ENCODE measurements at regions not wholly inside any gene's neighbourhood (a gene's known extent, or its start where the extent isn't known, plus 50 kb on each side); places are given as distances from the start of the nearest gene placed in this dataset.

DNA sequence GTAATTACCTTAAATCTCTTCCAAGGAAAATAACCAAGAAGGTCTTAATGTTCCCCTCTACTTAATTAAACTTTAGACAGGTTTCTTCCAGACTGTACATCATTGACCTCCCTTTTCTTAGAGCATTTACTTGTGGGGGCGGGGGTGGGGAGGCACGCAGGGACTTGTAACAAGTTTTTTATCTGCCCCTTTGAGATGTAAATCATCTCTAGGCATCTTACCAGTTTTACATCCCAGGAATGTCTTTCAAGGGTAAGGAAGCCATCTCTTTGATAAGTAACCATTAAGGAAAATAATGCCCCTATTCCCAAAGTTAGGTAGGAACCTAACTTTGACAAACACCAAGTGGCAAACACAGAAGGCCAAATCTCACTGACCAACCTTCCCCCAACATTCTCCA is 528.6 kb downstream of the SUCLA2 start:
- no peak overlapping the region for H3K4me3 ChIP-seq (replicated peaks in 1 of 3; ENCODE audit: insufficient read depth in 1 of 3, low read depth in 2 of 3, low read length in 3 of 3)
- no peaks in the 10 kb centered on the region for H3K36me3 ChIP-seq (replicated peaks in 1 of 2; ENCODE audit: control insufficient read depth in 1 of 2, insufficient read depth in 2 of 2, low read length in 2 of 2)
- no peak for DNase-seq (ENCODE audit: low spot score)
- intact Hi-C loops (cut with micrococcal nuclease; ENCODE audit: unreplicated experiment) (no loop called here), in situ Hi-C loops (cut with HindIII; ENCODE audit: extremely low pct_ligation_motif_present, low pct_unique_long_range_greater_than_20kb) (no loop called here)
- H2AFZ ChIP-seq (ENCODE audit: low read length) = no peak overlapping the region
- no TSS peak for BruUV-seq (replicated peaks)
- no peaks in the 10 kb centered on the region for H4K20me1 ChIP-seq (ENCODE audit: insufficient read depth, low read length)
- H3K4me2 ChIP-seq (ENCODE audit: low read depth, low read length) = no peak overlapping the region
- no peak for FAIRE-seq
- no peaks in the 10 kb centered on the region for H3K27me3 ChIP-seq (ENCODE audit: control insufficient read depth in 1 of 2, insufficient read depth in 2 of 2, low read length in 2 of 2)
- no peak for ATAC-seq
- no peak overlapping the region for H3K9ac ChIP-seq (ENCODE audit: insufficient read depth, low read depth, low read length)
- no peak overlapping the region for H3K27ac ChIP-seq (ENCODE audit: extremely low read length, insufficient read depth, low read length)
- ChIA-PET CTCF (ENCODE audit: low intra/inter-chr PET ratio, low total read pairs) (no interaction called here), POLR2A (no interaction called here)
- no peaks in the 10 kb centered on the region for H3K9me3 ChIP-seq (ENCODE audit: low read length)
- TF ChIP-seq ZKSCAN5 (CRISPR knock-in tag; IDR thresholded peaks at IDR 0.05) (no peak), SSRP1 (CRISPR knock-in tag; IDR thresholded peaks at IDR 0.05) (no peak), ZFP37 (CRISPR knock-in tag; IDR thresholded peaks at IDR 0.05; ENCODE audit: borderline replicate concordance) (no peak), ZNF382 (CRISPR knock-in tag; IDR thresholded peaks at IDR 0.05; ENCODE audit: borderline replicate concordance) (no peak), MIER3 (CRISPR knock-in tag; IDR thresholded peaks at IDR 0.05; ENCODE audit: borderline replicate concordance) (no peak), ZNF616 (CRISPR knock-in tag; IDR thresholded peaks at IDR 0.05; ENCODE audit: low read depth) (no peak), RNF2 (conservative IDR thresholded peaks at IDR 0.05; ENCODE audit: low read depth) (no peak), ETV6 (CRISPR knock-in tag; conservative IDR thresholded peaks at IDR 0.05) (no peak), NR2F6 (IDR thresholded peaks at IDR 0.05) (no peak), NR2F6 (CRISPR knock-in tag; IDR thresholded peaks at IDR 0.05) (no peak), TP53 (CRISPR knock-in tag; conservative IDR thresholded peaks at IDR 0.05) (no peak)
- TF ChIP-seq, protein P1, sequence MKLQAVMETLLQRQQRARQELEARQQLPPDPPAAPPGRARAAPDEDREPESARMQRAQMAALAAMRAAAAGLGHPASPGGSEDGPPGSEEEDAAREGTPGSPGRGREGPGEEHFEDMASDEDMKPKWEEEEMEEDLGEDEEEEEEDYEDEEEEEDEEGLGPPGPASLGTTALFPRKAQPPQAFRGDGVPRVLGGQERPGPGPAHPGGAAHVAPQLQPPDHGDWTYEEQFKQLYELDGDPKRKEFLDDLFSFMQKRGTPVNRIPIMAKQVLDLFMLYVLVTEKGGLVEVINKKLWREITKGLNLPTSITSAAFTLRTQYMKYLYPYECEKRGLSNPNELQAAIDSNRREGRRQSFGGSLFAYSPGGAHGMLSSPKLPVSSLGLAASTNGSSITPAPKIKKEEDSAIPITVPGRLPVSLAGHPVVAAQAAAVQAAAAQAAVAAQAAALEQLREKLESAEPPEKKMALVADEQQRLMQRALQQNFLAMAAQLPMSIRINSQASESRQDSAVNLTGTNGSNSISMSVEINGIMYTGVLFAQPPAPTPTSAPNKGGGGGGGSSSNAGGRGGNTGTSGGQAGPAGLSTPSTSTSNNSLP (IDR thresholded peaks at IDR 0.05; ENCODE audit: low read depth, low read length) = no peak
- TF ChIP-seq, protein P2, sequence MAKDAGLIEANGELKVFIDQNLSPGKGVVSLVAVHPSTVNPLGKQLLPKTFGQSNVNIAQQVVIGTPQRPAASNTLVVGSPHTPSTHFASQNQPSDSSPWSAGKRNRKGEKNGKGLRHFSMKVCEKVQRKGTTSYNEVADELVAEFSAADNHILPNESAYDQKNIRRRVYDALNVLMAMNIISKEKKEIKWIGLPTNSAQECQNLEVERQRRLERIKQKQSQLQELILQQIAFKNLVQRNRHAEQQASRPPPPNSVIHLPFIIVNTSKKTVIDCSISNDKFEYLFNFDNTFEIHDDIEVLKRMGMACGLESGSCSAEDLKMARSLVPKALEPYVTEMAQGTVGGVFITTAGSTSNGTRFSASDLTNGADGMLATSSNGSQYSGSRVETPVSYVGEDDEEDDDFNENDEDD (CRISPR knock-in tag; IDR thresholded peaks at IDR 0.05; ENCODE audit: borderline replicate concordance) = no peak
- TF ChIP-seq, protein P3, sequence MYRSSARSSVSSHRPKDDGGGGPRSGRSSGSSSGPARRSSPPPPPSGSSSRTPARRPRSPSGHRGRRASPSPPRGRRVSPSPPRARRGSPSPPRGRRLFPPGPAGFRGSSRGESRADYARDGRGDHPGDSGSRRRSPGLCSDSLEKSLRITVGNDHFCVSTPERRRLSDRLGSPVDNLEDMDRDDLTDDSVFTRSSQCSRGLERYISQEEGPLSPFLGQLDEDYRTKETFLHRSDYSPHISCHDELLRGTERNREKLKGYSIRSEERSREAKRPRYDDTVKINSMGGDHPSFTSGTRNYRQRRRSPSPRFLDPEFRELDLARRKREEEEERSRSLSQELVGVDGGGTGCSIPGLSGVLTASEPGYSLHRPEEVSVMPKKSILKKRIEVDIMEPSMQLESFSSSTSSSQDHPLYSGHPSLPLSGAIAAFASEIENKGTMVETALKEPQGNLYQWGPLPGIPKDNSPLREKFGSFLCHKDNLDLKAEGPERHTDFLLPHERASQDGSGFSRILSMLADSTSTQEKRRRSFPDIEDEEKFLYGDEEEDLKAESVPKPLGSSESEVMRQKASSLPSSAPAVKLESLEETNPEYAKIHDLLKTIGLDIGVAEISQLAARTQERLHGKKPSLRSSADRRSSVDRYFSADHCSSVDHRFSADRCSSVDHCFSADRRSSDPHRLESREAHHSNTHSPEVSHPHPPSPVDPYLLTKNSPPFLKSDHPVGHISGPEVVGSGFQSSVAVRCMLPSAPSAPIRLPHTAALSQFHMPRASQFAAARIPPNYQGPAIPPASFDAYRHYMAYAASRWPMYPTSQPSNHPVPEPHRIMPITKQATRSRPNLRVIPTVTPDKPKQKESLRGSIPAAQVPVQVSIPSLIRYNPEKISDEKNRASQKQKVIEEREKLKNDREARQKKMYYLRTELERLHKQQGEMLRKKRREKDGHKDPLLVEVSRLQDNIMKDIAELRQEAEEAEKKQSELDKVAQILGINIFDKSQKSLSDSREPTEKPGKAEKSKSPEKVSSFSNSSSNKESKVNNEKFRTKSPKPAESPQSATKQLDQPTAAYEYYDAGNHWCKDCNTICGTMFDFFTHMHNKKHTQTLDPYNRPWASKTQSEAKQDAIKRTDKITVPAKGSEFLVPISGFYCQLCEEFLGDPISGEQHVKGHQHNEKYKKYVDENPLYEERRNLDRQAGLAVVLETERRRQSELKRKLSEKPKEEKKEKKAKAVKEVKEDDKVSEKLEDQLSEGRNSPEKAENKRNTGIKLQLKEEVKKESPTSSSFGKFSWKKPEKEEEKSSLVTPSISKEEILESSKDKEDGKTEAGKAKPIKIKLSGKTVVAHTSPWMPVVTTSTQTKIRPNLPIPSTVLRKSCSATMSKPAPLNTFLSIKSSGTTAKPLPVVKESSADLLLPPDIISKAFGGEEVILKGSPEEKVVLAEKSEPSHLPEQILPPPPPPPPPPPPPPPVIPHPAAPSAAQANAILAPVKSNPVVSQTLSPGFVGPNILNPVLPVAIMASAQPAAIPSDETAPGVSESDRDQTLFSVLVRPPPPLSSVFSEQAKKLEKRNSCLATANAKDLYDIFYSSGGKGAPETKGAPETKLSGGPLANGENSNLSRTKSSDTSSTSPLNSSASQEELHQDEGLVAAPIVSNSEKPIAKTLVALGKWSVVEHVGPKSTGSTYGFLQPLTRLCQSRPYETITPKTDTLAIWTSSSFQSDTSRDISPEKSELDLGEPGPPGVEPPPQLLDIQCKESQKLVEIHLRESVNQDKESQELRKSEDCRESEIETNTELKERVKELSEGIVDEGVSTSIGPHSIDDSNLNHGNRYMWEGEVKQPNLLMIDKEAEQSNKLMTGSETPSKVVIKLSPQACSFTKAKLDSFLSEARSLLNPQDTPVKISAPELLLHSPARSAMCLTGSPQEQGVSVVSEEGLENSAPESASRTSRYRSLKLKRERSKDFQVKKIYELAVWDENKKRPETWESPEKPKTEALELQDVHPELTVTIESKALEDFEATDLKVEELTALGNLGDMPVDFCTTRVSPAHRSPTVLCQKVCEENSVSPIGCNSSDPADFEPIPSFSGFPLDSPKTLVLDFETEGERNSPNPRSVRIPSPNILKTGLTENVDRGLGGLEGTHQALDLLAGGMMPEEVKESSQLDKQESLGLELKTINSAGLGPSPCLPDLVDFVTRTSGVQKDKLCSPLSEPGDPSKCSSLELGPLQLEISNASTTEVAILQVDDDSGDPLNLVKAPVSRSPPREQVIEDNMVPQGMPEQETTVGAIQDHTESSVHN (CRISPR knock-in tag; IDR thresholded peaks at IDR 0.05) = no peak
- H3K79me2 ChIP-seq (ENCODE audit: insufficient read depth, low read length) = no peaks in the 10 kb centered on the region
- no peaks in the 10 kb centered on the region for H3K4me1 ChIP-seq (ENCODE audit: insufficient read depth, low read length)
- WGBS (ENCODE audit: low lambda C conversion rate) = 3% methylated on average over 2 of the region's 2 CpGs

Data from HepG2 (cell line).